ENCODE measurements at regions not wholly inside any gene's neighbourhood (a gene's known extent, or its start where the extent isn't known, plus 50 kb on each side); places are given as distances from the start of the nearest gene placed in this dataset.
"Not testable (repeated sequence)": the region's sequence is repeated elsewhere in the genome, so short reads cannot be mapped to it uniquely, and the experiment has no call there.

GRCh38 chr12:71321531-71321930 is 118.1 kb upstream of the LGR5 start:
- intact Hi-C loops (cut with DNase I), result no loop called here
- TF ChIP-seq POLR2A (IDR thresholded peaks at IDR 0.05) (no peak), CTCF (IDR thresholded peaks at IDR 0.05) (no peak)
- Histone ChIP-seq H3K36me3 (no peaks in the 10 kb centered on the region), H3K4me3 (no peak overlapping the region), H3K27ac (no peak overlapping the region), H3K27me3 (no peaks in the 10 kb centered on the region), H3K4me1 (no peaks in the 10 kb centered on the region), H3K9me3 (peaks cover 0 to 47% (median 23%) of the 10 kb centered on the region in 12 donors)
- ATAC-seq (no peak), DNase-seq (no peak)

DNA sequence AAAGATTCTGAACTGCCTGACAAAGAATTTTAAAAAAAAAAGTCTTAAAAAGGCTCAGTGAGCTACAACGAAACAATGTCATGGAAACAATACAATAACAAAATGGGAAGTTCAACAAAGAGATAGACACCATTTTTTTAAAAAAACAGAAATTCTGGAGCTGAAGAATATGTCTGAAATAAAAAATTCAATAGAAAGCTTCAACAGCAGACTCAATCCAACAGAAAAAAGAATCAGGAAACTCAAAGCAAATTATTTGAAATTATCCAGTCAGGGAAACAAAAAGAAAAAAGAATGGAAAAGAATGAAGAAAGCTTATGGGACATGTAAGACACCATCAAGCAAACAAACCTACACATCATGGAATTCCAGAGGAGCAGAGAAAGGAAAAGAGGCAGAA is 118.5 kb upstream of the LGR5 start:
- Histone ChIP-seq H3K27me3 (no peaks in the 10 kb centered on the region), H3K4me1 (no peaks in the 10 kb centered on the region), H3K27ac (no peak overlapping the region), H3K9me3 (peaks cover 0 to 47% (median 23%) of the 10 kb centered on the region in 12 donors), H3K4me3 (no peak overlapping the region), H3K36me3 (no peaks in the 10 kb centered on the region)
- DNase-seq (no peak), ATAC-seq (no peak)
- 79 to 84% (median 80%) methylated on average over 1 of the region's 1 CpG for WGBS, 4 donors
- TF ChIP-seq POLR2A (IDR thresholded peaks at IDR 0.05) (no peak), CTCF (IDR thresholded peaks at IDR 0.05) (no peak)
- intact Hi-C loops (cut with DNase I), result no loop called here

DNA sequence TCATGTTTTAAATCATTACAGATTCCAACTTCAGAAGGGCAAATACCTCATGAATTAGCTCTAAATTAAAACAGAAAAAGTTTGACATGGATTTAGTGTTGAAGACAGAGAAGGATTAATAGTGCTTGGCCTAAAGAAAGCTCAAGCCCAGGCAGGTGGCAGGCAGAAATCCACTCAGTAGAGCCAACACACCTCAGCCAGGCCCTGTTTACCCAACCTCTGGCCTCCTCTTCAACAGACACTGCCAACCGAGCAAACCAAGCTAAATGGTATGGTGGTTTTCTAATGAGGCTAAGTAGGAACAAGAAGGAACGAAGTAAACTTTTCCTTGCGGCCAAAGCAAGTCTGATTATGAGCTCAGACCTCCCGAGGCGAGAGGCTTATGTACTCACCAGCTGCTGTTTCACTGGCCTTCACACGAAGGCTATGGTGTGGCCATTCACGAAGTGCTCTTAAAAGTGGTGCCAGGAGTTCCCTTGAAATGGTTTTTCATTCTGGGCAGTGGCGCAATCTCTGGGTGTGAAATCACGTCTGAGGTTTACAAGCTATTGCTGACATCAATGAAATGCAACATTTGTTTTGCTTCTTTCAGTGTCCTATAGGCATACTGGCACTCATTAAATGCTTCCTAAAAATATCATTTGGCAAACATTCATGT is 124.1 kb upstream of the LGR5 start:
- WGBS, 4 donors, result 82 to 85% (median 84%) methylated on average over 9 of the region's 9 CpGs
- DNase-seq (no peak), ATAC-seq (no peak)
- H3K27ac ChIP-seq, result no peak overlapping the region
- no peaks in the 10 kb centered on the region for H3K36me3 ChIP-seq
- no peak overlapping the region for H3K4me3 ChIP-seq
- TF ChIP-seq CTCF (IDR thresholded peaks at IDR 0.05) (no peak), POLR2A (IDR thresholded peaks at IDR 0.05) (no peak)
- peaks cover 0 to 17% (median 6%) of the 10 kb centered on the region in 12 donors for H3K9me3 ChIP-seq
- intact Hi-C loops (cut with DNase I), result no loop called here
- no peaks in the 10 kb centered on the region for H3K4me1 ChIP-seq
- H3K27me3 ChIP-seq, result no peaks in the 10 kb centered on the region

GRCh38 chr12:71312768-71313403 is 126.7 kb upstream of the LGR5 start:
- Histone ChIP-seq H3K4me3 (no peak overlapping the region), H3K27ac (no peak overlapping the region), H3K9me3 (peaks cover 0 to 5% (median 0%) of the 10 kb centered on the region in 12 donors), H3K4me1 (no peaks in the 10 kb centered on the region), H3K36me3 (no peaks in the 10 kb centered on the region), H3K27me3 (no peaks in the 10 kb centered on the region)
- 36 to 52% (median 51%) methylated on average over 3 of the region's 3 CpGs for WGBS, 4 donors
- no peak for DNase-seq
- TF ChIP-seq POLR2A (IDR thresholded peaks at IDR 0.05) (no peak), CTCF (IDR thresholded peaks at IDR 0.05) (no peak)
- ATAC-seq, result no peak
- intact Hi-C loops (cut with DNase I), result no loop called here

GRCh38 chr12:71311611-71312010 is 128.0 kb upstream of the LGR5 start:
- H3K4me1 ChIP-seq; H3K9me3 ChIP-seq; DNase-seq; ATAC-seq; H3K27me3 ChIP-seq; intact Hi-C loops (cut with DNase I); H3K4me3 ChIP-seq; H3K27ac ChIP-seq; H3K36me3 ChIP-seq: not testable (repeated sequence)
- 82 to 85% (median 83%) methylated on average over 4 of the region's 4 CpGs for WGBS, 4 donors
